GM12878 (cell line): ENCODE measurements at regions not wholly inside any gene's neighbourhood (a gene's known extent, or its start where the extent isn't known, plus 50 kb on each side); places are given as distances from the start of the nearest gene placed in this dataset.

Source experiments
- ATAC-seq: fragments of 200-7000 bp; cut with Tn5 transposase; 3 replicates; pipeline ENCODE4 v1.9.1; 2020; ENCODE audit warnings: mild to moderate bottlenecking, moderate library complexity
- BruUV-seq: library from RNA; stranded (reverse); fragments of 400-500 nt; replicated peaks from 2 replicates; lab custom pipeline; 2021; lab: Mats Ljungman, UMichigan
- CTCF ChIA-PET: fragments of 300-600 bp; sonication (Branson Sonifier 250); formaldehyde crosslinking; extraction: SDS; loops from one replicate; lab custom pipeline; 2021; ENCODE audit warnings: inconsistent platforms; lab: Yijun Ruan, JAX
- POLR2A ChIA-PET: fragments of 350-600 bp; formaldehyde crosslinking; extraction: SDS; loops from one replicate; lab custom pipeline; 2021; ENCODE audit warnings: inconsistent platforms; lab: Charles Lee
- RAD21 ChIA-PET: fragments of 300-600 bp; sonication (Branson Sonifier 250); formaldehyde crosslinking; loops from one replicate; lab custom pipeline; 2023; ENCODE audit warnings: antibody characterized with exemption; ENCODE audit not compliant: unreplicated experiment; lab: Charles Lee
- SMC1A ChIA-PET: fragments of 300-600 bp; sonication (Branson Sonifier 250); formaldehyde crosslinking; loops from one replicate; lab custom pipeline; 2023; ENCODE audit not compliant: unreplicated experiment, uncharacterized antibody; lab: Charles Lee
- DNase-seq: peaks from one replicate; pipeline ENCODE4 v3.0.0-alpha.2; 2011; ENCODE audit warnings: low read depth, low spot score
- FAIRE-seq: peaks from 3 replicates; lab custom pipeline; 2011; peaks lifted over from hg19 to GRCh38; lab: Jason Lieb, UNC
- H2AFZ ChIP-seq: 2 replicates; pipeline ENCODE4 v1.6.0; 2011; ENCODE audit warnings: low read depth, low read length, control low read depth; ENCODE audit not compliant: control insufficient read depth
- H3K27ac ChIP-seq: 2 replicates; pipeline ENCODE4 v1.5.1; 2011; ENCODE audit warnings: control low read depth; ENCODE audit not compliant: control insufficient read depth, insufficient read depth
- H3K27me3 ChIP-seq, 2 experiments: replicated peaks in 1 of 2; 2 replicates each; pipeline versions ENCODE4 v1.6.0 to v1.6.1; 2011; ENCODE audit warnings: low read length in 1 of 2; ENCODE audit not compliant: control insufficient read depth in 2 of 2, insufficient read depth in 2 of 2
- H3K36me3 ChIP-seq, 2 experiments: 2 replicates each; pipeline ENCODE4 v1.5.1; 2011; ENCODE audit warnings: low read length in 1 of 2; ENCODE audit not compliant: control insufficient read depth in 2 of 2, insufficient read depth in 2 of 2
- H3K4me1 ChIP-seq: 2 replicates; pipeline ENCODE4 v1.6.1; 2011; ENCODE audit warnings: mild to moderate bottlenecking, low read length, moderate library complexity, mixed read lengths; ENCODE audit not compliant: control insufficient read depth, insufficient read depth
- H3K4me2 ChIP-seq: 2 replicates; pipeline ENCODE4 v1.6.0; 2011; ENCODE audit warnings: control low read depth; ENCODE audit not compliant: control insufficient read depth, insufficient read depth
- H3K4me3 ChIP-seq: fragments of 200-600 bp; sonication (generic); 2 replicates; pipeline ENCODE4 v1.5.1; 2016
- H3K79me2 ChIP-seq: 2 replicates; pipeline ENCODE4 v1.6.0; 2011; ENCODE audit warnings: low read length; ENCODE audit not compliant: control insufficient read depth, insufficient read depth
- H3K9ac ChIP-seq: 2 replicates; pipeline ENCODE4 v1.8.0; 2011; ENCODE audit warnings: low read length, control low read depth, mixed read lengths; ENCODE audit not compliant: control insufficient read depth, insufficient read depth
- H3K9me3 ChIP-seq: replicated peaks from 3 replicates; pipeline ENCODE4 v1.5.1; 2011; ENCODE audit warnings: mild to moderate bottlenecking, low read length; ENCODE audit not compliant: control insufficient read depth, insufficient read depth
- H4K20me1 ChIP-seq: 2 replicates; pipeline ENCODE4 v1.6.0; 2011; ENCODE audit not compliant: control insufficient read depth, insufficient read depth
- BCL11A ChIP-seq: IDR thresholded peaks from 2 replicates; pipeline ENCODE4 v1.6.1; 2011; ENCODE audit warnings: low read depth, low read length
- CREM ChIP-seq: IDR thresholded peaks from 2 replicates; pipeline ENCODE4 v1.6.1; 2014; ENCODE audit warnings: antibody characterized with exemption, low read depth
- ETV6 ChIP-seq, 2 experiments: fragments of 450-650 bp in 1 of 2; IDR thresholded peaks in 1 of 2; conservative IDR thresholded peaks in 1 of 2; 2 replicates each; pipeline ENCODE4 v1.6.1; 2014; ENCODE audit warnings: antibody characterized with exemption in 1 of 2, borderline replicate concordance in 1 of 2, low read depth in 1 of 2, mild to moderate bottlenecking in 1 of 2, moderate library complexity in 1 of 2
- HDGF ChIP-seq: fragments of 450-650 bp; IDR thresholded peaks from 2 replicates; pipeline ENCODE4 v1.6.1; 2016; ENCODE audit warnings: antibody characterized with exemption
- MYB ChIP-seq: fragments of 150-350 bp; IDR thresholded peaks from 2 replicates; pipeline ENCODE4 v1.6.1; 2014; ENCODE audit warnings: mild to moderate bottlenecking, low read depth, low read length, borderline replicate concordance
- NRF1 ChIP-seq: conservative IDR thresholded peaks from 2 replicates; pipeline ENCODE4 v1.6.1; 2011; ENCODE audit warnings: mild to moderate bottlenecking, low read depth, low read length, improper control_type of control experiment
- RUNX3 ChIP-seq: IDR thresholded peaks from 2 replicates; pipeline ENCODE4 v1.6.1; 2012; ENCODE audit warnings: low read length, inconsistent platforms
- SIN3A ChIP-seq: IDR thresholded peaks from 2 replicates; pipeline ENCODE4 v1.6.1; 2012; ENCODE audit warnings: low read depth, low read length, improper control_type of control experiment
- SMAD5 ChIP-seq: IDR thresholded peaks from 2 replicates; pipeline ENCODE4 v1.6.1; 2016; ENCODE audit warnings: antibody characterized with exemption, low read depth
- TCF7 ChIP-seq: IDR thresholded peaks from 2 replicates; pipeline ENCODE4 v1.6.1; 2014; ENCODE audit warnings: antibody characterized with exemption, borderline replicate concordance
- YY1 ChIP-seq: IDR thresholded peaks from 2 replicates; pipeline ENCODE4 v1.6.1; 2011; ENCODE audit warnings: low read depth, mild to moderate bottlenecking, low read length
- ZSCAN29 ChIP-seq: fragments of 450-650 bp; IDR thresholded peaks from 2 replicates; pipeline ENCODE4 v1.6.1; 2017; ENCODE audit warnings: mild to moderate bottlenecking, moderate library complexity
- WGBS: methylation state at CpG from one replicate; pipeline ENCODE4 v1.1.6; 2016; ENCODE audit warnings: low lambda C conversion rate; ENCODE audit not compliant: insufficient replicate concordance, insufficient coverage; ENCODE audit errors: missing lambda C conversion rate; 5-methylcytosine and 5-hydroxymethylcytosine counted together
- in situ Hi-C: fragments of 300-500 bp; cut with MboI; formaldehyde crosslinking; loops from 9 replicates; pipeline ENCODE4 v1.14.3; 2018; ENCODE audit warnings: mixed read lengths
- intact Hi-C: fragments of 100-400 bp; cut with micrococcal nuclease; formaldehyde crosslinking; loops from one replicate; pipeline ENCODE4 v1.14.2; 2022; ENCODE audit not compliant: unreplicated experiment
- TF ChIP-seq, protein P1 (sequence below): fragments of 450-650 bp; IDR thresholded peaks from 2 replicates; pipeline ENCODE4 v1.6.1; 2017; ENCODE audit warnings: low read depth, mild to moderate bottlenecking, moderate library complexity
- TF ChIP-seq, protein P2 (sequence below): fragments of 150-350 bp; IDR thresholded peaks from 2 replicates; pipeline ENCODE4 v1.6.1; 2016; ENCODE audit warnings: low read depth, low read length
- TF ChIP-seq, protein P3 (sequence below): fragments of 450-650 bp; IDR thresholded peaks from 2 replicates; pipeline ENCODE4 v1.6.1; 2016; ENCODE audit warnings: mild to moderate bottlenecking

- intact Hi-C loops, result no loop called here
- TF ChIP-seq NRF1, result no peak
- TF ChIP-seq YY1, result no peak
- TF ChIP-seq TCF7, result no peak
- TF ChIP-seq ZSCAN29, result no peak
- TF ChIP-seq SIN3A, result no peak
- no peak for TF ChIP-seq SMAD5
- TF ChIP-seq, protein P1, sequence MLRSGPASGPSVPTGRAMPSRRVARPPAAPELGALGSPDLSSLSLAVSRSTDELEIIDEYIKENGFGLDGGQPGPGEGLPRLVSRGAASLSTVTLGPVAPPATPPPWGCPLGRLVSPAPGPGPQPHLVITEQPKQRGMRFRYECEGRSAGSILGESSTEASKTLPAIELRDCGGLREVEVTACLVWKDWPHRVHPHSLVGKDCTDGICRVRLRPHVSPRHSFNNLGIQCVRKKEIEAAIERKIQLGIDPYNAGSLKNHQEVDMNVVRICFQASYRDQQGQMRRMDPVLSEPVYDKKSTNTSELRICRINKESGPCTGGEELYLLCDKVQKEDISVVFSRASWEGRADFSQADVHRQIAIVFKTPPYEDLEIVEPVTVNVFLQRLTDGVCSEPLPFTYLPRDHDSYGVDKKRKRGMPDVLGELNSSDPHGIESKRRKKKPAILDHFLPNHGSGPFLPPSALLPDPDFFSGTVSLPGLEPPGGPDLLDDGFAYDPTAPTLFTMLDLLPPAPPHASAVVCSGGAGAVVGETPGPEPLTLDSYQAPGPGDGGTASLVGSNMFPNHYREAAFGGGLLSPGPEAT, result no peak
- no peak for TF ChIP-seq BCL11A
- no peak for TF ChIP-seq ETV6 (conservative IDR thresholded peaks at IDR 0.05 in 1 of 2, IDR thresholded peaks at IDR 0.05 in 1 of 2; ENCODE audit: borderline replicate concordance in 1 of 2, low read depth in 1 of 2)
- no peak for TF ChIP-seq MYB
- TF ChIP-seq, protein P2, sequence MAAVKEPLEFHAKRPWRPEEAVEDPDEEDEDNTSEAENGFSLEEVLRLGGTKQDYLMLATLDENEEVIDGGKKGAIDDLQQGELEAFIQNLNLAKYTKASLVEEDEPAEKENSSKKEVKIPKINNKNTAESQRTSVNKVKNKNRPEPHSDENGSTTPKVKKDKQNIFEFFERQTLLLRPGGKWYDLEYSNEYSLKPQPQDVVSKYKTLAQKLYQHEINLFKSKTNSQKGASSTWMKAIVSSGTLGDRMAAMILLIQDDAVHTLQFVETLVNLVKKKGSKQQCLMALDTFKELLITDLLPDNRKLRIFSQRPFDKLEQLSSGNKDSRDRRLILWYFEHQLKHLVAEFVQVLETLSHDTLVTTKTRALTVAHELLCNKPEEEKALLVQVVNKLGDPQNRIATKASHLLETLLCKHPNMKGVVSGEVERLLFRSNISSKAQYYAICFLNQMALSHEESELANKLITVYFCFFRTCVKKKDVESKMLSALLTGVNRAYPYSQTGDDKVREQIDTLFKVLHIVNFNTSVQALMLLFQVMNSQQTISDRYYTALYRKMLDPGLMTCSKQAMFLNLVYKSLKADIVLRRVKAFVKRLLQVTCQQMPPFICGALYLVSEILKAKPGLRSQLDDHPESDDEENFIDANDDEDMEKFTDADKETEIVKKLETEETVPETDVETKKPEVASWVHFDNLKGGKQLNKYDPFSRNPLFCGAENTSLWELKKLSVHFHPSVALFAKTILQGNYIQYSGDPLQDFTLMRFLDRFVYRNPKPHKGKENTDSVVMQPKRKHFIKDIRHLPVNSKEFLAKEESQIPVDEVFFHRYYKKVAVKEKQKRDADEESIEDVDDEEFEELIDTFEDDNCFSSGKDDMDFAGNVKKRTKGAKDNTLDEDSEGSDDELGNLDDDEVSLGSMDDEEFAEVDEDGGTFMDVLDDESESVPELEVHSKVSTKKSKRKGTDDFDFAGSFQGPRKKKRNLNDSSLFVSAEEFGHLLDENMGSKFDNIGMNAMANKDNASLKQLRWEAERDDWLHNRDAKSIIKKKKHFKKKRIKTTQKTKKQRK, result no peak
- TF ChIP-seq CREM, result no peak
- no peak for TF ChIP-seq RUNX3
- TF ChIP-seq, protein P3, sequence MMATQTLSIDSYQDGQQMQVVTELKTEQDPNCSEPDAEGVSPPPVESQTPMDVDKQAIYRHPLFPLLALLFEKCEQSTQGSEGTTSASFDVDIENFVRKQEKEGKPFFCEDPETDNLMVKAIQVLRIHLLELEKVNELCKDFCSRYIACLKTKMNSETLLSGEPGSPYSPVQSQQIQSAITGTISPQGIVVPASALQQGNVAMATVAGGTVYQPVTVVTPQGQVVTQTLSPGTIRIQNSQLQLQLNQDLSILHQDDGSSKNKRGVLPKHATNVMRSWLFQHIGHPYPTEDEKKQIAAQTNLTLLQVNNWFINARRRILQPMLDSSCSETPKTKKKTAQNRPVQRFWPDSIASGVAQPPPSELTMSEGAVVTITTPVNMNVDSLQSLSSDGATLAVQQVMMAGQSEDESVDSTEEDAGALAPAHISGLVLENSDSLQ, result no peak
- no peak for TF ChIP-seq HDGF
Measured at GRCh38 chr7:126213876-126214275, 1038.9 kb downstream of the GRM8 start.

More at GRCh38 chr7:126213876-126214275, 1038.9 kb downstream of the GRM8 start:
- no peaks in the 10 kb centered on the region; the same call in 2 of the 3 replicates for H3K9me3 ChIP-seq
- H3K4me2 ChIP-seq, result no peak overlapping the region
- DNase-seq (no peak), FAIRE-seq (no peak), ATAC-seq (no peak)
- CTCF ChIA-PET, result interaction anchor here (0.7 kb wide), 1 partner anchor 385 kb away, joined by 3 read pairs; no protein-coding TSS in a partner anchor
- no peak overlapping the region for H2AFZ ChIP-seq
- SMC1A ChIA-PET, result interaction anchor here (1.0 kb wide), 1 partner anchor 9 kb away, joined by 4 read pairs; no protein-coding TSS in a partner anchor
- H3K79me2 ChIP-seq, result no peaks in the 10 kb centered on the region
- POLR2A ChIA-PET, result no interaction called here
- H3K27ac ChIP-seq, result no peak overlapping the region
- in situ Hi-C loops, result no loop called here
- no peaks in the 10 kb centered on the region for H3K27me3 ChIP-seq
- WGBS, result 97% methylated on average over 1 of the region's 1 CpG
- no peaks in the 10 kb centered on the region for H4K20me1 ChIP-seq
- RAD21 ChIA-PET, result no interaction called here
- no TSS peak for BruUV-seq
- no peak overlapping the region for H3K9ac ChIP-seq
- H3K4me3 ChIP-seq, result no peak overlapping the region
- H3K4me1 ChIP-seq, result no peaks in the 10 kb centered on the region
- H3K36me3 ChIP-seq, result no peaks in the 10 kb centered on the region
